ENCODE measurements at regions not wholly inside any gene's neighbourhood (a gene's known extent, or its start where the extent isn't known, plus 50 kb on each side); places are given as distances from the start of the nearest gene placed in this dataset.

DNA sequence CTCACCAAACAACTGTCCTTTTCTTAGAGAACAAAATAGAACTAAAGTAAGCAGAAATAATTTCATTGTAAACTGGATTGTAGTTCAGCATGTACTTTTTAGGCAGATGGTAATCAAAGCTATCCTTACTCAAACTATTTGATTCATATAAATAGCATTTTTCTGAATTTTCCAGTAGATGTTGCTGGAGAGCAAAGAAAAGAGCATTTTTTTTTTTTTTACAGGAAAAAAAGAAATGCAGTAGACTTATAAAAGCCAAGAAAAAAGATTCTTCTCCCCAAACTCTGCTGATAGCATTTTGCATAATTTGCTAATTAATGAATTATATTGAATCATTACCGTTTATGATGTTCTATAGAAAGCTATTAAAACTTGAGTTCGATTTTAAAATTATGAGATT is 715.3 kb upstream of the WWC1 start:
- no peak for DNase-seq

DNA sequence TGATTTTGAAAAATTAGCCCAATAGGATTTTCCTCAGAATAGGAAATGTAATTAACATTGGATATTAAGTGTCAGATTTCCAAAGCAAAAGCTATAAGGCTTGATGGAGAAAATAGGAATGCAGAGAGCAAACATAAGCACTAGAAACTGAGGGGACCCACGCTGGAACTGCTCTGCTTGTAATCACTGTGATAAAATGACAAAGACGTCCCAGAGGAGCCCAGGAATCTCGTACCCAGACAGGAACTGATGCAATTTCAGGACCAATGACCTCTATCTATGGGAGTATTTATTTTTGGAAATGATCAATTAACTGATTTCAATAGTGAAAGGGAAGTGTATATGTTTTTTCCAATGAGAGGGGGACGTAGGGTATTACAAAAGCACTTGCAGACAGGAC is 714.5 kb upstream of the WWC1 start:
- no peak for DNase-seq

- no peak for DNase-seq
Measured at GRCh38 chr5:167577616-167578015, 713.8 kb upstream of the WWC1 start.

GRCh38 chr5:167578977-167579692 is 712.3 kb upstream of the WWC1 start:
- no peak for DNase-seq

DNA sequence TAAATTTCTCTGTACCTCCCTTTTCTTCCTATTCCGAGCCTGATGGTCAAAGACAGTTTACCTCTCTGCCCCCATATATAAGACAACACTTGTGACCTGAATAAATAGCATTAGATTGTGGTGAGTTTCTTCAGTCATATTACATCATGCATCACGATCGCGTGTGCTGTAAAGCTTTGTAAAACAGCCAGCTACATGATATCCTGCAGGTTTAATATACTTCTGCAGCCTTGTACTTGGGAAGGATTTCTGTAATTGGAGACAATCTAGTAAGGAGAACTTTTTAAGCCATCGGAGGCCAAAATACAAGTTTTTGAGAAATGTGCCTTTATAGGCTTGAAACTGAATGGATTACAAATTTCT is 711.8 kb upstream of the WWC1 start:
- DNase-seq: no peak

DNA sequence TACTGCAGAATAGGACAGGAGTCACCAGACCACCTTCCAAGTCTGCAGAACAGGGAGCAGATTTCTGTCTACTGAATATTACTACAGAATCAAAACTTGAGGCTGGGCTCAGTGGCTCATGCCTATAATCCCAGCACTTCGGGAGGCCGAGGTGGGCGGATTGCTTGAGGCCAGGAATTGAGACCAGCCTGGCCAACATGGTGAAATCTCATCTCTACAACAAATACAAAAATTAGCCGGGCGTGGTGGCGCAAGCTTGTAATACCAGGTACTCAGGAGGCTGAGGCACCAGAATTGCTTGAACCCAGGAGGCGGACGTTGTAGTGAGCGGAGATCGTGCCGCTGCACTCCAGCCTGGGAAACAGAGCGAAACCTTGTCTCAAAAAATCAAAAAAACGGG is 710.8 kb upstream of the WWC1 start:
- no peak for DNase-seq

DNA sequence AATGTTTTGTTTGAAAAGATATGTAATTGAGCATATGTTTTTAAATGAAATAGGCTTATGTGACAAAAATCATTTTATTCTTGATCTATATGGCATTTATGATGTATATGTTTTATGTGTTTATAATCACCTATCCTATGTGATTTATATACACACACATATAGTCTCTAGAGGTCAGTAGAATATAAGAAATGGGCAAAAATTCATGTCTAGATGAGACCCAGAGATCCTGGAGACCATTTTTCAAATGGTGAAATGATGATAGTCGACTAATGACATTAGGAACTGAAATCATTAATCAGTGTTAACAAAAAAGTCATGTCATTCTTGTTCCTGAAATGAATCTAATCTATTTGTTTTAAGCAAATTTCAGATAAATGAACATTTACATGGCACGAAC is 709.2 kb upstream of the WWC1 start:
- DNase-seq: no peak

DNA sequence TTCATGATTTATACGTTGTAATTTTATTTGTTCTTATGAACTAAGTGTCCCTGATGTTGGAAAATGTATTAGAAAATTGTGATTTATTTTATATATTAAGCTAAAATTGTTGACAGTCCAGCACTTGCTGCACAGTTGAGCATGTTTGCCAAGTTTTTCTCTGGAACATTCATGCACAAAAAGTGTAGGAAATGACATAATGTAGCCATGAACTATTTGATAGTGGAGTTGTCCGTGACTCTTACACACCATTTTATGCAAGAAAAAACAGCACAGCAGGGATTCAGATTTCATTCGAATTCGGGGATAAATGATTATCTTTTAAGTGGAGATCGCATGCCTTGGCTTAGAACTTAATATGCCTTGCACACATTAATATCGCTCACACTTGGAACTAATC is 708.6 kb upstream of the WWC1 start:
- no peak for DNase-seq

- DNase-seq: no peak
Measured at GRCh38 chr5:167585184-167585583, 706.3 kb upstream of the WWC1 start.

GRCh38 chr5:167587772-167588437 is 703.5 kb upstream of the WWC1 start:
- no peak for DNase-seq

- DNase-seq: no peak
Measured at GRCh38 chr5:167592114-167592513, 699.3 kb upstream of the WWC1 start.

DNA sequence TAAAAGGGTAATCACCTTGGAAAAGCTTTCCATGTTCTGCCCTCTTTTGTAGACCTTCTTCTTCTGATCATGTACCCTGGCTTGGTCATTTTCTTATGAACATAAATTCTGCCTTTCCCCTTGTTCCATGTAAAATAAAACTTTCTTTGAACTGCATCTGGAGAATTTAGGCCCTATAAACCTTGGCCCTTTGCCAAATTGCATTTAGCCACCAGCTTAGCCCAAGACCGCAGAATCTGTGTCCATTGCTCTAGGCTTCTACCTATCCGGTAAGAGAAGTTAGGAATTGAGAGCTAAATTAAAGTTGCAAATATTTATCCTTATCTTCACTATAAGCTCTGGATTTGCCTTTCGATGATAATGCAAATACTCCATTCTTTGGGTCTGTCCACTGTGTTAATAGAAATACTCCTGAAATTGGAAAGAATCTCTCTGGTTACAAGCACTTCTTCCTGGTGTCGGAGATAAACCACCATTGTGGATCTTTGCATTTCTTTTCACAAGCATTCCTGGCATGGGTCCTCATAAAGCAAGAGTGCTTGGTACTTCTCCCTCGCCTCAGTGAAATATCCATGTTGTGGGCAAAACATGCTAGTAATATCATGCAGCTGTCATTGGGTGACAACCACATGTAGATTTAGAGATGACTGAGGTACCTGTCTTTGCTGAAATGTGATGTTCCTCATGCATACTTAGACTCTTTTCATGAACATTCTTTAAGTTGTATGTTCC is 698.0 kb upstream of the WWC1 start:
- no peak for DNase-seq

DNA sequence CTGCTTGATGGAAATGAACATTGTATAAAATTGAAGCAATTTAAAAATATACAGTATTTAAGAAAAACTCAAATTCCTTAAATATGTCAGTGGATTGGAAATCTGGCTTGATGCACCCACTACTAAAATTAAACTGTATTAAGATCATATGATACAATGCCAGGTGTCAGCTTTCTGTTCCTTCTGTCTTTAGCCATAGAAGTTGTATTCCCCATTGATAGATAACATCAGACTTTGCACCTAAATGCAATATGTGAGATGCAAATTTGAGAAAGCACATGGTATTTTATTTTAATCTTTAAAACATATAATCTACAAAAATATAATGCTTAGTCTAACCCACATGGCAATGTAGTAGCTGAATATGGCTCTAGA is 697.4 kb upstream of the WWC1 start:
- DNase-seq: no peak

DNA sequence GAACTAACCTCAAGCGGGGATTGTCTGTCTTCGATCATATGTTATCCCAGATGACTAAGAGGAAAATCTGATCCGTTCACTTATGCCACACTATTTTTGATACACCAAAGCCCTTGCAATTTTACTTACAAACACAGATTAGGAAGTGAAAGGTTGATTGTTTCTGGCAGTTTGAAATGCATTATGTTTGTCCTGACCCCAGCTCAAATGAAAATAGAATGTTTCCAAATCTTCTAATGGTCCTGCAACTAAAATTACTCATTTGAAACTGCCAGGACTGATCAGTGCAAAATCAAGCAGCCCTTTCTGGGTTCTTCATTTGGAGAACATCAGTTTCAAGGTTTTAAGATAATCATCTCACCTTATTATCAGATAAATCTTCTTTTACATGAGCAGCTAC is 696.7 kb upstream of the WWC1 start:
- no peak for DNase-seq

- DNase-seq: no peak
Measured at GRCh38 chr5:167595196-167595595, 696.2 kb upstream of the WWC1 start.

GRCh38 chr5:167598166-167598565 is 693.3 kb upstream of the WWC1 start:
- DNase-seq: no peak

DNA sequence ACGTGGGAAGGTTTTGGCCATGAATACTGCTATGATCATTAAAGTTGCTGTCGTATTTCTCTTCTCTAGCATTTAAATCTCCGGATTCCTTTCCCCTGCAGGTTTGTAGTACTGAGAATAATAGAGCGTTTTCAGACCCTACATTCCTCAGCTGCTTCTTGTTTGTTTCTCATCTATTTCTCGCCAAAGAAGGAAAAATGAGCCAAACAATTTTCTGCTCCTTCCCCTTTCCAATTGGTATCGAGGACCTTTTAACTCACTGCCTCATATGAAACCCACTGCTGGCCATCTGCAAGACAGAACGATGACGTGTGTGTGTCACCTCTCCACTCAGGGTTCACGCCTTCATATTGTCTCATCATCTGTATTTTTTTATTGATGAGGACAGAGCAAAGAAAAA is 689.4 kb upstream of the WWC1 start:
- DNase-seq: no peak

- DNase-seq: no peak
Measured at GRCh38 chr5:167603135-167603534, 688.3 kb upstream of the WWC1 start.

- no peak for DNase-seq
Measured at GRCh38 chr5:167608390-167609272, 682.8 kb upstream of the WWC1 start.

DNA sequence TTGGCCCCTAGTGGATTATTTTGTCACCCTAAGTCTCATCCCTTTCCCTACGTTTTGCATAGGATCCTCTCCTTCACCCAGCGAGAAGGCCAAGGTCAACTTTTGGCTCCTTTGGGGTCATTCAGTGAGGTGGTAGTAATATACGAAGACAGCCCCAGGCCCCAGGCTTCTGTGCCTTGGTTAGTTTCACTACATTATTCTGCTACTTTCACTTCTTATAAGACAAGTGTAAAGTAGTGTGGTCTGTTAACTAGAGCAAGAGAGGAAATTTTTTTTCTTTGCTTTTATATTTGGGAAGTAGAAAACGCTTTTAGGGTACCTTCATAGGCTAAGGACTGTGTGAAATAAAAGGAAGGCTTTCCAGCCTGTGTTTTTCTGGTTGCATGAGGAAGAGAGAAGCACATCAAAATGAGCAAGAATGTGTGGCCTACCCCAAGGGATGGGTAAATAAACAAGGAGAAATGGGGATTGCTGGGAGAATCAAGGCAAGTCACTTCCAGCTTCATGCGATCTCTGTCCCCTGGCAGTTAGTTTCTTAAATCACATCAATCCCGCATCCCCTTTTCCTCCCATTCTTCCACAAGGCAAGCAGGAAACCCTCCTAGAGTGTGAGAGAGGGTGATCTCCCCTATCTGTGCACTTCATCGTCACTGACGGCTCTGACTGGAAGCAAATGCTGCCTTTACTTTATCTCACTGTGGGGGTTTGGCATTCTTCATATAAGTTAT is 677.0 kb upstream of the WWC1 start:
- no peak for DNase-seq

DNA sequence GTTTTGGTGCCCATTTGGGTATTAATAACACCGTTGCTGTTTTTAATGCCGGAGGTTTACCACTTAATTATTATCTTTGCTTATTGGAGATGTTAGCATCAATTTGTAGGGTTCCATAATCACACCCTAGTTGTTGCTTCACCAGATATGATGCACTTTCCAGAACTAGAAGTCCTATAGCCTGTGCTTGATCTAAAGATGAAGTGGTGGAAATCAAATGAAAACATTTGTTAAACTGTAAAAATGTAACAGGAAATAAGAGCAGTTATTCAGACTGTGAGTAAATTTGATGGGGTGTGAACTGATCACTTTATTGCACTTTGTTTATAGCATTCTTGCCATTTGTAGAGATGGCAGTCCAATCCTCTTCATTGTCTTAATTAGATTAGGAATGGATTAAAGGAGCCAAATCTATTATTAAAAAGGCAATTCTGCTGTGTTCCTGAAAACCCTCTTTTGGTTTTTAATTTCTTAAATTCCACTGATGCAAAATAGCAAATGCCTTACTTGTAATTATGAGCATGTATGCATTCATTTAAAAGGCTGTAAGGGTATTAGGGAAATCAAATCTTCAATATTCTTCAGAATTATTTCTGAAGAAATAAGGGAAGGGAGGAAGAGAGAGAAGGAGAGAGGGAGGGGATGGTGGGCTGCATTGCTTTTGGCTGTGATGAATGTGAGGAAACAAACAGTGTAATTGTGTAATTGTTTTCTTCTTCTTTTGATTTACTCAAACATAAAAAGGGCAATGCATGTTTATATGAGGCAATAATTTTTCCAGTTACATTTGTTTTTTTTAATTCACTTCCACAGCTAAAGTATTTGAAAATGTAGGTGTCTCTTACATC is 675.2 kb upstream of the WWC1 start:
- no peak for DNase-seq

GRCh38 chr5:167623354-167623753 is 668.1 kb upstream of the WWC1 start:
- DNase-seq: no peak

Data from activated CD4-positive, alpha-beta T cell treated with anti-CD3 and anti-CD28 coated beads for 1 hour (primary cell).